ENCODE measurements at regions not wholly inside any gene's neighbourhood (a gene's known extent, or its start where the extent isn't known, plus 50 kb on each side); places are given as distances from the start of the nearest gene placed in this dataset.

DNA sequence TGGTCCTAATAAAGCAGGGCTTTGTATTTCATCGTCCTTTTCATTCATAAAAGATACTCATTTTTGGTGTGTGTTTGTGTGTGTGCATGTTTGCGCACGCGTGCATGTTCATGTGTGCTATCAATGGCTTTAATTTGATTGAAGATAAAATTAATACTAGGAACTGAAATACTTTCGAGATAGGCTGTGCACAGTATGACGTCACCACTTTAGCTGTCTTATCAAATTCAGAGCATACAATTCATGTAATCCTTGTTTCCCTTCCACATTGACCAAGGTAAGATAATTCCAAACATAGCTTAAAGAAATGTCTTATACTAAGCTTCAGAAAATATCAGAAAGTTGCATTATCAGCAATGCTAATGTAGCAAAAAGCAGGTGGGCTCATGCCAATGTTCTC, 113.6 kb upstream of the CYYR1 start:
- H3K9me3 Mint-ChIP-seq (ENCODE audit: unreplicated experiment) = no peaks in the 10 kb centered on the region
- no peak overlapping the region for H3K4me3 Mint-ChIP-seq (ENCODE audit: unreplicated experiment)
- H3K36me3 Mint-ChIP-seq (ENCODE audit: low read depth, unreplicated experiment) = no peaks in the 10 kb centered on the region
- H3K27me3 Mint-ChIP-seq (ENCODE audit: unreplicated experiment) = peaks cover 2% of the 10 kb centered on the region
- DNase-seq (ENCODE audit: low spot score) = no peak
- TF ChIP-seq, protein P1, sequence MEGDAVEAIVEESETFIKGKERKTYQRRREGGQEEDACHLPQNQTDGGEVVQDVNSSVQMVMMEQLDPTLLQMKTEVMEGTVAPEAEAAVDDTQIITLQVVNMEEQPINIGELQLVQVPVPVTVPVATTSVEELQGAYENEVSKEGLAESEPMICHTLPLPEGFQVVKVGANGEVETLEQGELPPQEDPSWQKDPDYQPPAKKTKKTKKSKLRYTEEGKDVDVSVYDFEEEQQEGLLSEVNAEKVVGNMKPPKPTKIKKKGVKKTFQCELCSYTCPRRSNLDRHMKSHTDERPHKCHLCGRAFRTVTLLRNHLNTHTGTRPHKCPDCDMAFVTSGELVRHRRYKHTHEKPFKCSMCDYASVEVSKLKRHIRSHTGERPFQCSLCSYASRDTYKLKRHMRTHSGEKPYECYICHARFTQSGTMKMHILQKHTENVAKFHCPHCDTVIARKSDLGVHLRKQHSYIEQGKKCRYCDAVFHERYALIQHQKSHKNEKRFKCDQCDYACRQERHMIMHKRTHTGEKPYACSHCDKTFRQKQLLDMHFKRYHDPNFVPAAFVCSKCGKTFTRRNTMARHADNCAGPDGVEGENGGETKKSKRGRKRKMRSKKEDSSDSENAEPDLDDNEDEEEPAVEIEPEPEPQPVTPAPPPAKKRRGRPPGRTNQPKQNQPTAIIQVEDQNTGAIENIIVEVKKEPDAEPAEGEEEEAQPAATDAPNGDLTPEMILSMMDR (IDR thresholded peaks at IDR 0.05; ENCODE audit: unreplicated experiment) = no peak
- no peak overlapping the region for H3K27ac Mint-ChIP-seq (ENCODE audit: unreplicated experiment)
- H3K4me1 Mint-ChIP-seq (ENCODE audit: unreplicated experiment) = no peaks in the 10 kb centered on the region

DNA sequence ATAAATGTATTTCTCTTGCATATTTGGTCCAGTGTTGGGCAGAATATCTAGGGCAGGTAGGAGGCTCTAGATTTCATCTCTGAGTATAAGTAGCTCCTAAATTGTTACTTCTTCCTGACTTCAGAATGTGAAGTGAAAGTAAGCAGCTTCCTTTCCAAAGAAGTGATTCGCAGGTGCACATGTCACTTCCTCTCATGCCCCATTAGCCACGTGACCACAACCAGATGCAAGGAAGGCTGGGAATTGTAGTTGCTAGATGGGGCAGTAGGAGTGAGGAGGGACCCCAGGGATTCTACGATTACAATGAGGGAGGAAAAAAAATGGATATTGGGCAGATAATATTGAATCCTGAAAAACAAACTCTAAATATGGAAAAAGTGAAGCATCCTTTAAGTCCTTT, 113.2 kb upstream of the CYYR1 start:
- H3K4me1 Mint-ChIP-seq (ENCODE audit: unreplicated experiment) = no peaks in the 10 kb centered on the region
- H3K4me3 Mint-ChIP-seq (ENCODE audit: unreplicated experiment) = no peak overlapping the region
- no peaks in the 10 kb centered on the region for H3K36me3 Mint-ChIP-seq (ENCODE audit: low read depth, unreplicated experiment)
- H3K27me3 Mint-ChIP-seq (ENCODE audit: unreplicated experiment) = peaks cover 2% of the 10 kb centered on the region
- TF ChIP-seq, protein P1 (IDR thresholded peaks at IDR 0.05; ENCODE audit: unreplicated experiment) = no peak
- H3K9me3 Mint-ChIP-seq (ENCODE audit: unreplicated experiment) = no peaks in the 10 kb centered on the region
- DNase-seq (ENCODE audit: low spot score) = no peak
- no peak overlapping the region for H3K27ac Mint-ChIP-seq (ENCODE audit: unreplicated experiment)

DNA sequence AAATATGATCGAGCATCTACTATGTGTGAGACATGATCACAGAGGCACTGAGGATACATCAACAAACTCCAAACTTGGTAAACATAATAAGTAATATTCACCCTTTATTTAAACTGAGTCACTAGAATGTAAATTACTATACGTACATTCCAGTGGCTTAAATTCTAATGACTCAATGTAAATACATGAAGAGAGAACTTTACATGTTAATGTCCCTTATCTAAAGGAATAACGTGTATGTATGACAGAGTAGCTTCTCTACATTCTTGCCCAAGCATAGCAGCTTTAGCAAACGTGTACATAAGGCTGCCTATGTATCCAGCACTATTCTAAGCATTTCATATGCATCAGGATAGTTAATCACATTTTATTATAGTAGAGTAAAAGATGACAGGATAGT, 111.8 kb upstream of the CYYR1 start:
- Mint-ChIP-seq H3K4me3 (ENCODE audit: unreplicated experiment) (no peak overlapping the region), H3K27ac (ENCODE audit: unreplicated experiment) (no peak overlapping the region), H3K36me3 (ENCODE audit: low read depth, unreplicated experiment) (no peaks in the 10 kb centered on the region), H3K4me1 (ENCODE audit: unreplicated experiment) (no peaks in the 10 kb centered on the region), H3K9me3 (ENCODE audit: unreplicated experiment) (no peaks in the 10 kb centered on the region), H3K27me3 (ENCODE audit: unreplicated experiment) (peaks cover 2% of the 10 kb centered on the region)
- TF ChIP-seq, protein P1 (IDR thresholded peaks at IDR 0.05; ENCODE audit: unreplicated experiment) = no peak
- DNase-seq (ENCODE audit: low spot score) = no peak

DNA sequence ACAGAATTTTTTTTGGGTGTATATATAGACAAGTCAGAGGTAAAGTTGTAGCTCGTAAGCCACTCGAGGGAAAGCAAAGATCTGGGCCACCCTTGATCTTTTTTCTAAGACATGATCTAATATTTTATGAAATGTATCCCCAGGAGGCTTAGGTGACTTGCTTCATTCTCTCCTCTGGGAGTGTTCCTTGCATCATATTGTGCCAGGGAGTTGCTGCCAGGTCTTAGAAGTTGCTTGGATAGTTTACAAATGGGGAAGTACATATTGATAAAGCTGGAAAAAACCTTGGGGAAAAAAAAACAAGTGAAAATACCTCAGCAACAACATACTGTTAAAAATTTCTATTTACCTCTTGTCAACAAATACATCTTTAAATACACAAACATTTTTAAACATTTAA, 110.9 kb upstream of the CYYR1 start:
- Mint-ChIP-seq H3K4me1 (ENCODE audit: unreplicated experiment) (no peaks in the 10 kb centered on the region), H3K9me3 (ENCODE audit: unreplicated experiment) (no peaks in the 10 kb centered on the region), H3K36me3 (ENCODE audit: low read depth, unreplicated experiment) (no peaks in the 10 kb centered on the region), H3K4me3 (ENCODE audit: unreplicated experiment) (no peak overlapping the region), H3K27me3 (ENCODE audit: unreplicated experiment) (peaks cover 2% of the 10 kb centered on the region), H3K27ac (ENCODE audit: unreplicated experiment) (no peak overlapping the region)
- TF ChIP-seq, protein P1 (IDR thresholded peaks at IDR 0.05; ENCODE audit: unreplicated experiment) = no peak
- DNase-seq (ENCODE audit: low spot score) = no peak

DNA sequence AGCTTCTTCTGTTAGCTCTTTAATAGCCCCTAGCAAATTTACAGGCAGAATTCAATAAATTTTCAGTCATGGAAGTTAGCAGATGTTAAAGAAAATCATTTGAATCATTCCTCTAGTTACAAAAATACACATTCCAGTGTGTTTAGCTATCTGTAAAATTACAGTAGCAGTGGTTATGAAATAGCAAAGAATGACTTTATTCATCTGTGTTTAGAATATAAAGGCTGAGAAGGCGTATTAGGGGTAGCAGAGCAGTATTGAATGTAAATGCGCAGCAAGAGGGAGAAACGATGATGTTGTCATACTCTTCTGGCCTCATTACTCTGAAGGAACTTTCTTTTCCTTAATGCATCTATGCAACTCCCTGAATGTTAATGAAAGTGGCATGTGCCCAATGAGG, 106.2 kb upstream of the CYYR1 start:
- Mint-ChIP-seq H3K36me3 (ENCODE audit: low read depth, unreplicated experiment) (no peaks in the 10 kb centered on the region), H3K27ac (ENCODE audit: unreplicated experiment) (no peak overlapping the region), H3K9me3 (ENCODE audit: unreplicated experiment) (no peaks in the 10 kb centered on the region), H3K27me3 (ENCODE audit: unreplicated experiment) (no peaks in the 10 kb centered on the region), H3K4me1 (ENCODE audit: unreplicated experiment) (no peaks in the 10 kb centered on the region), H3K4me3 (ENCODE audit: unreplicated experiment) (no peak overlapping the region)
- no peak for DNase-seq (ENCODE audit: low spot score)
- TF ChIP-seq, protein P1 (IDR thresholded peaks at IDR 0.05; ENCODE audit: unreplicated experiment) = no peak
